Caki2 (cell line): ENCODE measurements at regions not wholly inside any gene's neighbourhood (a gene's known extent, or its start where the extent isn't known, plus 50 kb on each side); places are given as distances from the start of the nearest gene placed in this dataset.

Experiments
- DNase-seq: peaks from one replicate; pipeline ENCODE4 v3.0.0-alpha.2; 2015; ENCODE audit warnings: low read depth
- in situ Hi-C: cut with HindIII; loops from 2 replicates; pipeline ENCODE4 v1.10.0; 2016; ENCODE audit warnings: low sequenced_read_pairs, low pct_unique_long_range_greater_than_20kb, mixed read lengths

DNA sequence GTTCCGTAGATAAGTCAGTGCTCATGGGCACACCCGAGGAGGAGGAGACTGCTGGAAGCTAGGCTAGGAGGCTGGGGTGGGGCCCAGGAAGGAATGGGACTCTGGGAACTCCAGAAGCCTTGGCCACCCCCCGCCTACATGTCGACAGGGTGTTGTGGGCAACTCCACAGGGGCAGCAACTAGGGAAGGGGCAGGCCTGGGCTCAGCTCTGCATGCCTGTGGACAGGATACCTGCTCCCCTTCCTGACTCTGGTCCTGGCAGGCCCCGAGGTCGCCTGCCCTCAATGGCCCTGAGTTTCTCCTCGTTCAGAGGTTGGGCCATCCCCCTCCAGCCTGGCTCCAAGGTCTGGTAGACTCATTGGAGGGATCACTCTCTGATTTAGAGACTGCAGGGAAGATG, 138.9 kb upstream of the LINGO1 start:
- DNase-seq, result no peak
- in situ Hi-C loops, result no loop called here

DNA sequence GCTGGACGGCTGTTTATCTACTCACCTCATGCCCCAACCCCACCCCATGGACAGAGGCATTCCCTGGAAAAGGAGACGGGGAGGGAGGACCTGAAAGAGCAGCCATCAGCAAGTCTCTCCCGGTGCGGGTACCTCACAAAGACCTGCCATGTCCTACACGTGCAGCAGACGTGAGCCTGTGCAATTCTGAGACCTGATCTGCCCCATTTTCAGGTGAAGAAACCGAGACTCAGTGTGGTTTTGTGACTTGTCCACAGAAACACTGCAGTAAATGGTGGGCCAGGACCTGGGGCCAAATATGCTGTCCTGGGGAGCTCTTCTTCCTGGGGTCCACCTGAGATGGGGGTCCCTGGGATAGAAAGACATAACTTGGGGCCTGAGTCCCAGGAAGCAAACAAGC, 137.0 kb upstream of the LINGO1 start:
- in situ Hi-C loops, result no loop called here

DNA sequence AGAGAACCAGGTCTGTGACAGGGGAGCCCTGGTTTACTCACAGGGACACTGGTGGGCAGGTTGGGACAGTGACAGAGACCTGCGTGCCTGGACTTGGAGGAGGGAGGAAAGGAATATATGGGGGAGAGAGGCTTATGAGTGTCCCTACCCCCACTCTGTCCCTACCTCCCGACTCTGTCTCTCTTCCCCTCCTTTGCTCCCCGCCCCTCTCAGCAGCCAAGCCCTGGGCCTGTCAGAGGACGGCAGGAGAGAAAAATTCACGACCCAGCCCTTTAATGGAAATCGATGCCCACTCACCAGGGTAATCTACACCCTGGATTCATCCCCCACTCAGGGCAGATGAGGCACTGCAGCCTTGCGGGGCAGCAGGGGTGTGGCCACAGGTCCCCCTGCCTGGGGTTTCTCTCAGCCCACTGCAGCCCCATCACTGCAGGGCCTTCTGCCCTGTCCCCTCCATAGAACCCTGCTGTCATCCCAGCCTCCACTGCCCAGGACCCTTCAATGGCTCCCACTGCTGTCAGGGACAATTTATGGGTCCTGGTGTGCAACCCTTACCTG, 135.9 kb upstream of the LINGO1 start:
- no peak for DNase-seq
- in situ Hi-C loops, result no loop called here

More for the DNA sequence above, 137.0 kb upstream of the LINGO1 start:
- no peak for DNase-seq

DNA sequence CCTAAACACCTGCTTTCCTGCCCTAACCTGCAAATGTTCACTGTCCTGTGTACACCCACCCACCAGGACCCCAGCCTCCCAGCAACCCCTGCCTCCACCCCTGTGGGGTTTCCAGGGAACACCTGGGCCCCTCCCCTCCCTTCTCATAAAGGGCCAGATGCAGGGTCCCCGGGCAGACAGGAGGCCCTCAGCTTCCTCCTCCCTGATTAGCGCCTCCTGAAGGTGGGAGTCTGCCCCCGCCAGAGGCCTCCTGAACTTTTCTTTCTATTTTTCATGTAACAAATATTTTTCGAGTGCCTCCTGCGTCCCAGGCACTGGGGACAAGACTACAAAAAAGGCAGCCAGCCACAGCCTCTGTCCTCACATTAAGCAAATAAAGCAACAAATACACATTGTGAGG, 135.4 kb upstream of the LINGO1 start:
- in situ Hi-C loops, result no loop called here
- no peak for DNase-seq

DNA sequence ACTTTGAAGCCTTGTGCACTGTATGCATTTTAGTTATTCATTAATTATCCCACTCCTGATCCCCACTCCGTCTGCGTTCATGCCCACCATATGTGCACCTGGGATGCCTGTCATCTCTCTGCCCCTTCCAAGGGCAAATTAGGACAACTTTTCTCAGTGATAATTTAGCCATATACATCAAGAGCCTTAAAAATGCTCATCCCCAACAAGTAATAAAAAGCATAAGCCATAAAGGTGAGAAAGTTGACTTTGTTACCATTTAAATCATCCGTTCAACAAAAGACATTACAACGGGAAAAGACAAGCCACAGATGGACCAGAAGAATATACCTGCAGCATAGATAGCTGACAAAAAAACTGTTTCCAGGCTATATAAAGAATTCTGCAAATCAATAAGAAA, 131.4 kb upstream of the LINGO1 start:
- in situ Hi-C loops, result no loop called here

DNA sequence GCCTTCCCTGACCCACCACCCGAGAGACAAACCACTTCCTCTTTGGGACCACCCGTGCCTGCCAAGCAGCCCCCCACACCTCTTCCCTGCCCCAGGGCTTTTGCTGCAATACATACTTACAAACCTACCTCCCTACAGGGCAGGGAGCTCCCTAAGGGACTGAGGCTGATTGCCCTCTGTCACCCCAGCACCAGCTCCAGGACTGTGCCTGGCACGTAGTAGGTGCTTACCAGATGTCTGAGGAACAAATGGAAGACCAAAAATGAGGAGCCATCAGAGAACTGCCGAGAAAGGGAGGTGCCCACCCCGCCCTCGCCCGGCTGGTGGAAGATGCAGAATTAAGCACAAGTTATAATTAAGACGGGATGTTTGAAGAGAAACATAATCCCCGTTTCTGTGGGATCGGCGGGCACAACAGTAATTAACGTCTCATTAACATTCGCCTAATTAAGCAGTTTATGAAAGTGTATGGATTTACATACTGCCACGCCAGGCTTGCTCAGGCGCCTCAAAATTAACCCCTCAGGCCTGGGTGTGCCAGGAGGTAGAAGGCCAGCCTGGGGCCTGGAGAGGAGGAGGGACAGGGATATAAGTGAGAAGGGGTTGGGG, 130.1 kb upstream of the LINGO1 start:
- DNase-seq, result no peak
- in situ Hi-C loops, result no loop called here

More for the DNA sequence above, 131.4 kb upstream of the LINGO1 start:
- DNase-seq, result no peak

DNA sequence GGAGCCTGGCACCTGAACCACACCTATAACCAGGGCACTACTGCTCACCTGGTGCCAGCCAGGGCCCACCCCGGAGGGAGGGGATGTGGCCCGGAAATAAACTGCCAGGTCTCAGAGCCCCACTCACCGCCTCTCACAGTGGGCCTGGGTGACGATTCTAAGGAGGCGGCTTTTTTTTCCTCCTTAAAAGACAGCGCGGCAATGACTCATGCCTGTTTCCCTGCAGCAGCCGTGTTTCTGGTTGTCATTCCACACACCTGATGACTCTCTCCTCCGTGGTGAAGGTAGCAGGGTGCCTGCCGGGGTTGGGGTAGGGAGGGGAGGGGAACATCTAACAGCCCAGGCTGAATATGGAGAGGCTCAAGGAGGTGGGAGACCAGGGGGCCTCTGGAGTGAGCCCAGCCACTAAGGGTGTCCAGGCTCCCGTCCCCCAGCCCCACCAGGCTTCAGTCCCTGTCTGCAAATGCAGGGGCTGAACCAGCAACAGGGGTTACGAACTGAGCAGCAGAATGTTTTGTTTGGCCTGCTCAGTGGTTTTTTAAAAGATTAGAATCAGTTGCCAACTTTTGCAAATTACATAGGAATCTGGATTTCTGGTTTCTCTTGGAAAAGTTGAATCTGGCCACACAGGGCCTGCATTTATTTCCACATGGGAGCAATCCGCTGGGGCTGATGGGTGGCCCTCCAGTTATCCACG, 127.3 kb upstream of the LINGO1 start:
- in situ Hi-C loops, result no loop called here
- no peak for DNase-seq

DNA sequence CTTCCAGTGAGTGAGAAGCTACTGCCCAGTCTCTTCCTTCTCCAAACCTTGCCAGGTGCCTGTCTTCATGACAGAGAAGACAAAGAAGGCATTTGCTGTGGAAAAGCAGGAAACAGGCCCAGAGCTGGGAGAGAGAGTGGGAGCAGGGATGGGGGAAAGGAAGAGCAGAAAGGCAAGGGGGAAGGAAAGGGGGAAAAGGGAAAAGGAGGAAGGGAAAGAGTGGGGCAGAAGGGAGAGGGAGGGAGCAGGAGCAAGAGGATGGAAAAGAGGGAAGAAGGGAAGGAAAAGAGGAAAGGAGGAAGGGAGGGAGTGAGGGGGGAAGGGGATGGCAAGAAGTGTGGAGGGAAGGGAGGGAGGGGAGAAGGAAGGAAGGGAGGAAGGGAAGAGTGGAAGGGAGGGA, 121.2 kb upstream of the LINGO1 start:
- in situ Hi-C loops, result no loop called here
- no peak for DNase-seq

DNA sequence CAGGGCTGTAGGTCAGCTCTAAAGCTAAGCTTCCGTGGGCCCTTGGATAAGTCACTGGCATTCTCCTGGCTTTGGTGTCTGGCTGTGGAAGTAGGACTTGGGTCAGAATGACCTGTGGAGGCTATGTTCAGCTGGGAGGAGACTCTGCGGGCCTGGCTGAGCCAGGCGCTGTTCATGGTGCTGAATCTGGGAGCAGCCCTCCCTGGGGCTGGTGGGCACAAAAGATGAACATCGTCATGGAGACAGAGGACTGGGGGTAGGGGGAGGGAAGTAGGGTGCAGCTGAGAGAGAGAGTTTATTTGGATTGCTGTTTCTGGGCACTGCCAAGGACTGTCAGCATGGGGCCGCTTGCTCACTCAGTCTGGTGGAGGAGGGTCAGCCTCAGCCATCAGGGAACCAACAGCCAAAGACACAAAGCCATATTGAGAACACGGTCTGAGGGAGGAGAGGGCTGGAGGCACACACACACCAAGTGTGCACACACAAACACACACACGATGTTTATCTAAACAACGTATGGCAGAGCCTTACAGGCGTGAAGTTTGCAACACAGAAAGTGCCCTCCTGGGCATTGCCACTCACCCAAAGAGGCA, 120.7 kb upstream of the LINGO1 start:
- DNase-seq, result peak; percentile 29
- in situ Hi-C loops, result no loop called here

DNA sequence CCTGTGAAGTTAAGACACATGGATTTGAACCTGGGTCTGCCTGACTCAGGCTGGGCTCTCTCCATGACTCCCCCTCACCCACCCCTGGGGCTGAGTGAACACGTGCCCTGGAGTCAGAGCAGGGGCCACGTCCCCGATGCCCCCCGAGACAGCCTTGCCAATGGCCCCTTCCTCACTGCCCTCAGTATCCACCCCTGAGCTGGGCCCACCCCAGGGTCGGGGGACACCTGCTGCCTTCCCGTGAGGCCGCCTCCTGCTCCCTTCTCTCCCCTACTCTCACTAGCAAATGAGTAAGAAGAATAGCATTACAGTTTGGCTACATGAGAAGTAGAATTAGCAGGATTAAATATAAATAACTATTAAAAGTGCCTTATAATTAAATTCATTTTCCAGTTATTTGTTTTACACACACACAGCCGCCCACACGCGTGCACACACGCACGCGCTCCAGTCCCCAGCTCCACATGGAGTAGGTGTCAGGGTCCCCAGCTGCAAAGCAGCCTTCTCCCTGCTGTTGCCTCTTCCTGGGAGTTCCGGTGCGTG, 117.4 kb upstream of the LINGO1 start:
- in situ Hi-C loops, result no loop called here
- no peak for DNase-seq

DNA sequence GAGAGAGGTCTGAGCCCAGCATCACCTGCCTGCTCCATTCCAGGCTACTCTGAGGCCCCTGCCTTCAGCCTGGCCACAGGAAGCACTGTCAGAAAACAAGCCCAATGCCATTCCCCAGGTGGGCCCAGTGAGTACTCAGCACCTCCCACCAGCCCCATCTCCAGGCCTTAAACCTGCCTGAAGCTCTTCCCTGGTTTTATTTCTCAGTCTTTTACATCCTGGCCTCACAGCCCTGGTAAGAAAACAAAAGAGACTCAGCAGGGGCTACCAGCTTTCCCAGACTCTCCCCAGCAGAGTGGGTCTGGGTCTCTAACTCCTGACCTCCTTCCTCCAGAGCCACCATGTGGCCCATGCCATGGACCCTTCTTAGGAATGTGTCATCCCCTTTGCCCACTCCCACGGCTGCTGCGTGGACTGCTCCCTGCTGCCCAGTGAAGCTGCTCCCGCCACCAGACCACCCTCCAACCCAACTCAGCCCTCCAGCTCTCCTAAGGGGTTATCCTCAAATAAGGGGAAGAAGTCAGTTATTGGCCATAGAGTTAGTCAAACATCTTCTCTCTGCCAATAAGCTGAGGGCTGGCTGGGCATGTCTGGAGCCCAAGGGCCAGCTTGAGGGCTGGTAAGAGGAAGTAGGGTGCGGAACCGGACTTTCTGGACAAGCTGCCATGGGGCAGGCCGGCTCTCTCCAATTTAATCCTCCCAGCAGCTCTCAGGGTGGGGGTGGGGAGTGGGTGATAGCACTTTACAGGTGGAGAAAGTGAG, 116.7 kb upstream of the LINGO1 start:
- in situ Hi-C loops, result no loop called here
- no peak for DNase-seq

DNA sequence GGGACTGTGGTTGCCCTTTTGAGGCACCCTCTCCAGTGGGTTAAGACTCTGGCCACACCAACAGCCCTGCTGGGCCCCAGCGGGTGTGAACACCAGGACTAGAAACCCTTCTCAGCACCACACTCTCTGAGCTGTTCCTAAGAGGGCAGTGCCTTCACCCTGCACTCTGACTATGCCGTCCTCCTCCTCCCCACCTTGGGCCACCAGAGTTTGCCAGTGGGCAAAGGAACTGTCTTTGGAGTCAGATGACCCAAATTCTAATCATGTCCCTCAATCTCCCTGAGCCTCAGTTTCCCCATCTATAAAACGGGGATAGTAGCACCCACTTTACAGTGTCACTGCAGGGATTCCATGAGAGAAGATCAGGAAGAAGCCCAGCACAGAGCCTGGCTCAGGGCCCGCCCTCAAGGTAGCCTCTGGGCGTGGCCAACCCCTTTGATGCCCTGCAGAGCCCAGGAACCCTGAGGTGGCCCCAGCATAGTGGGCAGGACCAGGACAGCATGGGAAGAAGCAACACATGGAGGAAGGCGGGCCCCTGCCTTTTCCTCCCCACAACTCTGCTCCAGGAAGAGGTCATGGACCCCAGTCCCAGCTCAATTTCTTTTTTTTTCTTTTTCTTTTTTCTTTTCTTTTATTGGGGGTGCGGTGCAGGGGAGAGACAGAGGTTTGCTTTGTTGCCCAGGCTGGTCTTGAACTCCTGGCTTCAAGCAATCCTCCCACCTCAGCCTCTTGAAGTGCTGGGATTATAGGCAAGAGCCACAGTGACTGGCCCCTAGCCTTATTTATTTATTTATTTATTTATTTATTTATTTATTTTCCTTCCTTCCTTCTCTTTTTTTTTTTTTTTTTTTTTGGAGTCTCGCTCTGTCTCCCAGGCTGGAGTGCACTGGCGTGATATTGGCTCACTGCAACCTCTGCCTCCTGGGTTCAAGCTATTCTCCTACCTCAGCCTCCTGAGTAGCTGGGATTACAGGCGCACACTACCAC, 115.7 kb upstream of the LINGO1 start:
- DNase-seq, result no peak
- in situ Hi-C loops, result no loop called here

DNA sequence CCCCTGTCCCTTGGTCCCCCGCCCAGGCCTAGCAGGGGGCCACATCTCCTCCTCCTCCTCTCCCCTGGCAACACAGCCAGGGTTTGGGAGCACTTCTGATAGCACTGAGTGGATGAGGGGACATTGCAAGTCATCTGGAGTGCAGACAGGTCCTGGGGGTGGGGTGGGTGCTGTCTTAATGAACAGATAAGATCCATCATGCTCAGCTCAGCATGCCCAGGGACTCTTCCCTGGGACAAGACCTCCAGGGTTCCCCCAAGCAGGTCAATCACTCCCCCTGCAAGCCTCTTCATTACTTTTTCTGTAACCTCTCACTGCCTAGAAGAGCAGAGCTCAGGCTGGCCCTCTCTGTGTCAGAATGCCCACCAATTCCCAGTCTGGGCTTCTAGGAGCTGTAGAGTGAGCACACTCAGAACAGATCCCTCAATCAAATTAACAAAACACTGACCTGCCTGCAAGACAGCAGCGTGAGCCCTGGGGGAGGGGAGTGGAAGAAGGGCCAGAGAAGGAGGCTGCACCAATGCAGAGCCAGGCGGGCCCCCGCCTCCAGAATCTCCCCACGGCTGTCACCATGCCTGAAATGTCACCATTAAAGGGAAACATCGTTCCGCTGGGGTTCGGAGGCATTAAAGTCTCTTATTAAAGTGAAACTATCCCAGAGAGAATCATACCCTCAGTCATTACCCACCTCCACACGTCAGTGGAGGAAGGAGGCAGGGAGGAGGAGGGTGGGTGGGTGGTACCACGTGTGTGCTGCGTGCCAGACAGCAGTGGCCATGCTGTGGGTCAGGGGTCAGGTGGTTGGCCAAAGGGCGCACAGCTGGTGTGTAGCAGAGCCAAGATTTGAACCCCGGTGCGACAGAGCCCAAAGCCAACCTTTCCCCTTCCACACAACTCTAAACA, 114.7 kb upstream of the LINGO1 start:
- in situ Hi-C loops, result no loop called here
- no peak for DNase-seq

DNA sequence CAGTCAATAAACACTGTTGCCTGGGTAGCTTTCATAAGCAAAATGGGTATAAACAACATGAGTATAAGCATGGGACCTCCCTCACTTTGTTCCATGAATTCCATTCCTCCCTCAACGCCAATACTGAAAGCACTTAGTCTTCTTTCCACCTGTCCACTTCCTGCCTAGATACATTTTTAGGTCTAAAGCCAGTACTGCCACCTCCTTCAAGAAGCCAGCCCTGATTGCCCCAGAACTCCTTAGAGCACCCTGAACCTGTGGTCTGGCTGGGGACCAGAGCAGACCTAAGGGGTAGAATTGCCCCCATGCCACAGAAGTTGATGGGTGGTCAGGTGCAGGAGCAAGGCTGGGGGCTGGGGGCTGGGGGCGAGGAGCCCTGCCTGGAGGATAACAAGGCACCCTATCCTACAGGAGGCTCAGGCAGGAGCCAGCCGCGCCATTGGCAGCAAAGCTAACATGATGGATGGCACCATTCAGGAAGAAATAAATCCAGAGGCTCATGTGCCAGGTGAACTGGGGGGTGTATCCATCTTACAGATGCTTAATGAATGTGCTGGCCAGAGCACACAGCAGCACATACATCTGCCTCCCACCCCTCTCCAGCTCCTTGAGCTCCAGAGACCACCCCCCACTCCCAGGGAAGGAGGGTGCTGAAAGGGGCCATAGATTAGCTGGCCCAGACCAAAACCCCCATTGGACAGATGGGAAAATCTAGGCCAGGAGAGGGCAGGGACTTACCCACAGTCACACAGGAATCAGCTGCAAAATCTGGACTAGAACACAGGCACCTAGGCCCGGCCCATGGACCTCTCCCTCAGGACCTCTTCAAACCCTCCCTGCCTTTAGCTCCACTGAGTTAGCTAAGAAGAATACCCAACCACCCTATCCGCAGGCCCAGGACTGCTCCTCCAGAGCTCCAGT, 113.8 kb upstream of the LINGO1 start:
- DNase-seq, result no peak
- in situ Hi-C loops, result no loop called here

DNA sequence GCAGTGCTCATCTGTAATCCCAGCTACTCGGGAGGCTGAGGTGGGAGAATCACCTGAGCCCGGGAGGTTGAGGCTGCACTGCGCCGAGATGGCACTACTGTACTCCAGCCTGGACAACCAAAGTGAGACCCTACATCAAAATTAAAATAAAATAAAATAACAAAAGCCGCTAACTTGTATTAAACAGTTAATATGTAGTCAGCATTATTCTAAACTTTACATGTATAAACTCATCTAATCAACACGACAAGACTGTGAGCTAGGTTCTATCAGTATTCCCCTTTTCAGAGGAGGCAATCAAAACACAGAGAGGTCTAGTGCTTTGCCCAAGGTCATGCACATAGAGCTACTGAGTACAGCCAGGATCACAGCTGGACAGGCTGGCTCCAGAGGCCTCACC, 111.7 kb upstream of the LINGO1 start:
- no peak for DNase-seq
- in situ Hi-C loops, result no loop called here

DNA sequence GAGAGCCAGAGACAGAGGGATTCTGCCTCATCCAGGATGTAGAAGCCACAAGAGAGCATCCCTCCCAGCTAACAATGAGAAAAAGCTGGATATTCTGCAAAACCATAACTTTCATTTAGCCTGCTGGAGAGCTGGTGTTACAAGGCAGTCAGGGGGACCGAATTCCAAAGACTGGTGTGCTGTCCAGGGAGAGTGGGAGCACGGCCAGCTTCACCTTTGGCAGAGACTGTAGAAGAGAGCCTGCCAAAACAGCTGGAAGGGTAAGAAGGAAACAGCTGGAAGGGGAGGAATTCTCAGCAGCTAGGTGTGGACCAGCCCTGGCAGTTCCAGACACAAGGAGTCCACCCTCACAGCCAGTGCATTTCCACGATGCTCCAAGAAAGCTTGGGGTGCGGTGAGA, 109.9 kb upstream of the LINGO1 start:
- in situ Hi-C loops, result no loop called here
- no peak for DNase-seq
